Caco-2 (cell line): ENCODE measurements at regions not wholly inside any gene's neighbourhood (a gene's known extent, or its start where the extent isn't known, plus 50 kb on each side); places are given as distances from the start of the nearest gene placed in this dataset.
A peak's percentile ranks its signal among the peaks of the same experiment; 100 is the strongest.
"Not testable (repeated sequence)": the region's sequence is repeated elsewhere in the genome, so short reads cannot be mapped to it uniquely, and the experiment has no call there.

ENCODE experiments used
- BruUV-seq: library from RNA; stranded (reverse); fragments of 400-500 nt; replicated peaks from 2 replicates; lab custom pipeline; 2021; lab: Mats Ljungman, UMichigan
- CTCF ChIA-PET: fragments of 300-600 bp; sonication (Branson Sonifier 250); formaldehyde crosslinking; loops from one replicate; lab custom pipeline; 2022; ENCODE audit warnings: antibody characterized with exemption; lab: Charles Lee
- POLR2A ChIA-PET: fragments of 300-600 bp; sonication (Branson Sonifier 250); formaldehyde crosslinking; loops from one replicate; lab custom pipeline; 2022; ENCODE audit warnings: antibody characterized with exemption; lab: Charles Lee
- DNase-seq, 2 experiments: peaks; one replicate each; pipeline versions ENCODE4 v3.0.0 to v3.0.0-alpha.2; 2020 to 2022
- H3K27me3 ChIP-seq: replicated peaks from 2 replicates; pipeline ENCODE4 v1.6.0; 2011; ENCODE audit warnings: low read length; ENCODE audit not compliant: control insufficient read depth, insufficient read depth
- H3K36me3 ChIP-seq: 2 replicates; pipeline ENCODE4 v1.5.1; 2011; ENCODE audit warnings: low read length; ENCODE audit not compliant: control insufficient read depth, insufficient read depth
- H3K4me1 ChIP-seq: fragments of 250-450 bp; sonication (Bioruptor Pico); 2 replicates; pipeline ENCODE4 v1.5.1; 2020; ENCODE audit warnings: mild to moderate bottlenecking
- H3K4me3 ChIP-seq: 2 replicates; pipeline ENCODE4 v1.5.1; 2011; ENCODE audit warnings: low read depth, mild to moderate bottlenecking, control low read depth, low read length
- H3K9me3 ChIP-seq: fragments of 250-450 bp; sonication (Bioruptor Pico); 2 replicates; pipeline ENCODE4 v1.5.1; 2020; ENCODE audit warnings: mild to moderate bottlenecking, moderate library complexity
- H3K27ac Mint-ChIP-seq: one replicate; pipeline ENCODE4 v1.8.0; 2022; ENCODE audit warnings: mixed read lengths; ENCODE audit not compliant: unreplicated experiment
- H3K27me3 Mint-ChIP-seq: one replicate; pipeline ENCODE4 v1.8.0; 2022; ENCODE audit warnings: mixed read lengths; ENCODE audit not compliant: insufficient read depth, unreplicated experiment
- H3K36me3 Mint-ChIP-seq: one replicate; pipeline ENCODE4 v1.8.0; 2022; ENCODE audit warnings: mild to moderate bottlenecking, mixed read lengths; ENCODE audit not compliant: insufficient read depth, unreplicated experiment
- H3K4me1 Mint-ChIP-seq: one replicate; pipeline ENCODE4 v1.8.0; 2022; ENCODE audit warnings: low read depth, mixed read lengths; ENCODE audit not compliant: unreplicated experiment
- H3K4me3 Mint-ChIP-seq: one replicate; pipeline ENCODE4 v1.8.0; 2022; ENCODE audit warnings: mild to moderate bottlenecking, moderate library complexity, mixed read lengths; ENCODE audit not compliant: unreplicated experiment
- H3K9me3 Mint-ChIP-seq: one replicate; pipeline ENCODE4 v1.8.0; 2022; ENCODE audit warnings: mixed read lengths; ENCODE audit not compliant: unreplicated experiment
- CTCF ChIP-seq, 2 experiments: fragments of 200-600 bp in 1 of 2; IDR thresholded peaks; 1 replicate in 1 of 2; 2 replicates in 1 of 2; pipeline versions ENCODE4 v1.5.1 to v1.8.0; 2011 to 2022; ENCODE audit warnings: antibody characterized with exemption in 1 of 2, control low read depth in 1 of 2, inconsistent platforms in 1 of 2, low read depth in 1 of 2, low read length in 1 of 2, mild to moderate bottlenecking in 1 of 2, moderate library complexity in 1 of 2; ENCODE audit not compliant: insufficient read depth in 1 of 2, severe bottlenecking in 1 of 2, unreplicated experiment in 1 of 2
- intact Hi-C: fragments of 100-400 bp; cut with micrococcal nuclease; formaldehyde crosslinking; loops from one replicate; pipeline ENCODE4 v1.10.0; 2022; ENCODE audit not compliant: unreplicated experiment

- POLR2A ChIA-PET, result no interaction called here
These were observed 102.3 kb upstream of the GATA6 start for GRCh38 chr18:22067109-22067508.

GRCh38 chr18:22067682-22068081 is 101.7 kb upstream of the GATA6 start:
- ChIA-PET CTCF (no interaction called here), POLR2A (no interaction called here)
- no peak overlapping the region for H3K4me3 Mint-ChIP-seq
- H3K36me3 Mint-ChIP-seq, result no peaks in the 10 kb centered on the region
- H3K4me1 Mint-ChIP-seq, result peaks cover 28% of the 10 kb centered on the region
- Histone ChIP-seq H3K36me3 (no peaks in the 10 kb centered on the region), H3K4me1 (peaks cover 26% of the 10 kb centered on the region), H3K9me3 (no peaks in the 10 kb centered on the region), H3K27me3 (no peaks in the 10 kb centered on the region), H3K4me3 (no peak overlapping the region)
- H3K27me3 Mint-ChIP-seq, result no peaks in the 10 kb centered on the region
- no peak for TF ChIP-seq CTCF (IDR thresholded peaks at IDR 0.05; ENCODE audit: insufficient read depth in 1 of 2, low read depth in 1 of 2, low read length in 1 of 2, severe bottlenecking in 1 of 2, unreplicated experiment in 1 of 2)
- no peak overlapping the region for H3K27ac Mint-ChIP-seq
- peaks cover 20% of the 10 kb centered on the region for H3K9me3 Mint-ChIP-seq
- no TSS peak for BruUV-seq
- no peak for DNase-seq
- intact Hi-C loops, result no loop called here

More at GRCh38 chr18:22067109-22067508, 102.3 kb upstream of the GATA6 start:
- no peaks in the 10 kb centered on the region for H3K27me3 ChIP-seq
- peaks cover 34% of the 10 kb centered on the region for H3K4me1 Mint-ChIP-seq
- peaks cover 32% of the 10 kb centered on the region for H3K4me1 ChIP-seq
- no peak overlapping the region for H3K27ac Mint-ChIP-seq
- H3K9me3 ChIP-seq, result no peaks in the 10 kb centered on the region
- intact Hi-C loops, result no loop called here
- H3K4me3 Mint-ChIP-seq, result no peak overlapping the region
- no peaks in the 10 kb centered on the region for H3K27me3 Mint-ChIP-seq
- peaks cover 20% of the 10 kb centered on the region for H3K9me3 Mint-ChIP-seq
- no peak for TF ChIP-seq CTCF (IDR thresholded peaks at IDR 0.05; ENCODE audit: insufficient read depth in 1 of 2, low read depth in 1 of 2, low read length in 1 of 2, severe bottlenecking in 1 of 2, unreplicated experiment in 1 of 2)
- no peaks in the 10 kb centered on the region for H3K36me3 ChIP-seq
- DNase-seq, result no peak
- no TSS peak for BruUV-seq
- no peaks in the 10 kb centered on the region for H3K36me3 Mint-ChIP-seq
- CTCF ChIA-PET, result no interaction called here
- H3K4me3 ChIP-seq, result no peak overlapping the region

GRCh38 chr18:22068784-22069183 is 100.6 kb upstream of the GATA6 start:
- CTCF ChIA-PET, H3K27me3 ChIP-seq, H3K4me3 ChIP-seq, POLR2A ChIA-PET, H3K36me3 Mint-ChIP-seq, intact Hi-C loops, H3K36me3 ChIP-seq, DNase-seq, H3K9me3 ChIP-seq, H3K4me3 Mint-ChIP-seq, H3K27me3 Mint-ChIP-seq, BruUV-seq: not testable (repeated sequence)
- H3K4me1 Mint-ChIP-seq, result peaks cover 17% of the 10 kb centered on the region
- peaks cover 20% of the 10 kb centered on the region for H3K9me3 Mint-ChIP-seq
- H3K4me1 ChIP-seq, result peaks cover 19% of the 10 kb centered on the region
- peak overlapping the region; percentile 27 for H3K27ac Mint-ChIP-seq

GRCh38 chr18:22069916-22070315 is 99.5 kb upstream of the GATA6 start:
- H3K4me1 ChIP-seq, result peaks cover 17% of the 10 kb centered on the region
- no peak overlapping the region for H3K27ac Mint-ChIP-seq
- ChIA-PET POLR2A (no interaction called here), CTCF (no interaction called here)
- no peak for DNase-seq
- intact Hi-C loops, result loop anchor here (5.0 kb wide), 1 partner anchor 468 kb away; the partner anchor contains the start of gene ESCO1
- H3K36me3 Mint-ChIP-seq, result no peaks in the 10 kb centered on the region
- peaks cover 20% of the 10 kb centered on the region for H3K9me3 Mint-ChIP-seq
- TF ChIP-seq CTCF (IDR thresholded peaks at IDR 0.05; ENCODE audit: insufficient read depth in 1 of 2, low read depth in 1 of 2, low read length in 1 of 2, severe bottlenecking in 1 of 2, unreplicated experiment in 1 of 2), result no peak
- no peaks in the 10 kb centered on the region for H3K27me3 ChIP-seq
- no peaks in the 10 kb centered on the region for H3K9me3 ChIP-seq
- H3K27me3 Mint-ChIP-seq, result no peaks in the 10 kb centered on the region
- H3K4me3 Mint-ChIP-seq, result no peak overlapping the region
- H3K4me1 Mint-ChIP-seq, result peaks cover 18% of the 10 kb centered on the region
- no peak overlapping the region for H3K4me3 ChIP-seq
- H3K36me3 ChIP-seq, result no peaks in the 10 kb centered on the region
- BruUV-seq, result no TSS peak
